ENCODE measurements at regions not wholly inside any gene's neighbourhood (a gene's known extent, or its start where the extent isn't known, plus 50 kb on each side); places are given as distances from the start of the nearest gene placed in this dataset.
"Not testable (repeated sequence)": the region's sequence is repeated elsewhere in the genome, so short reads cannot be mapped to it uniquely, and the experiment has no call there.

GRCh38 chr7:55261386-55261770 lies 103.8 kb upstream of the LANCL2 start:
- DNase-seq: no peak

GRCh38 chr7:55265328-55265727 lies 99.8 kb upstream of the LANCL2 start:
- DNase-seq: not testable (repeated sequence)

- no peak for DNase-seq
These were observed 99.1 kb upstream of the LANCL2 start for GRCh38 chr7:55265836-55266642.

- no peak for DNase-seq
These were observed 94.0 kb upstream of the LANCL2 start for GRCh38 chr7:55271069-55271626.

GRCh38 chr7:55271661-55272060 lies 93.5 kb upstream of the LANCL2 start:
- DNase-seq: no peak

GRCh38 chr7:55272328-55272727 lies 92.8 kb upstream of the LANCL2 start:
- DNase-seq: no peak

GRCh38 chr7:55273186-55273980 lies 91.8 kb upstream of the LANCL2 start:
- no peak for DNase-seq

- no peak for DNase-seq
These were observed 91.0 kb upstream of the LANCL2 start for GRCh38 chr7:55274156-55274555.

- DNase-seq: no peak
These were observed 89.6 kb upstream of the LANCL2 start for GRCh38 chr7:55275291-55276200.

- no peak for DNase-seq
These were observed 88.4 kb upstream of the LANCL2 start for GRCh38 chr7:55276572-55277295.

- DNase-seq: no peak
These were observed 87.2 kb upstream of the LANCL2 start for GRCh38 chr7:55277916-55278315.

- no peak for DNase-seq
These were observed 86.8 kb upstream of the LANCL2 start for GRCh38 chr7:55278321-55278720.

GRCh38 chr7:55279080-55279845 lies 85.9 kb upstream of the LANCL2 start:
- no peak for DNase-seq

GRCh38 chr7:55280031-55280454 lies 85.1 kb upstream of the LANCL2 start:
- peak; percentile 70 for DNase-seq

GRCh38 chr7:55285665-55286064 lies 79.5 kb upstream of the LANCL2 start:
- no peak for DNase-seq

- DNase-seq: no peak
These were observed 78.5 kb upstream of the LANCL2 start for GRCh38 chr7:55286666-55287065.

- DNase-seq: no peak
These were observed 76.9 kb upstream of the LANCL2 start for GRCh38 chr7:55288070-55288824.

- DNase-seq: no peak
These were observed 69.1 kb upstream of the LANCL2 start for GRCh38 chr7:55296070-55296469.

- no peak for DNase-seq
These were observed 65.7 kb upstream of the LANCL2 start for GRCh38 chr7:55299273-55299967.

- no peak for DNase-seq
These were observed 61.9 kb upstream of the LANCL2 start for GRCh38 chr7:55303220-55303619.

All from NCI-H1105 treated with DMSO at 0.1 percent for 48 hours (cell line).